ENCODE measurements at regions not wholly inside any gene's neighbourhood (a gene's known extent, or its start where the extent isn't known, plus 50 kb on each side); places are given as distances from the start of the nearest gene placed in this dataset.

GRCh38 chr1:96333522-96334235 is 387.9 kb upstream of the PTBP2 start:
- no peak for DNase-seq
- CTCF ChIA-PET: no interaction called here
- Histone ChIP-seq H3K27ac (ENCODE audit: low read depth in 1 of 2, low read length in 2 of 2) (no peak overlapping the region), H3K4me3 (ENCODE audit: low read length) (no peak overlapping the region), H3K27me3 (ENCODE audit: control insufficient read depth in 1 of 2, insufficient read depth in 2 of 2, low read length in 2 of 2) (no peaks in the 10 kb centered on the region), H3K4me1 (ENCODE audit: insufficient read depth, low read length) (no peaks in the 10 kb centered on the region), H3K9me3 (ENCODE audit: control insufficient read depth in 1 of 2, insufficient read depth in 1 of 2, low read length in 2 of 2) (no peaks in the 10 kb centered on the region), H3K36me3 (ENCODE audit: insufficient read depth, low read length) (no peaks in the 10 kb centered on the region)
- Mint-ChIP-seq H3K4me1 (ENCODE audit: low read depth) (no peaks in the 10 kb centered on the region), H3K27me3 (no peaks in the 10 kb centered on the region), H3K4me3 (no peak overlapping the region), H3K36me3 (ENCODE audit: low read depth) (no peaks in the 10 kb centered on the region), H3K27ac (no peak overlapping the region), H3K9me3 (no peaks in the 10 kb centered on the region)
- TF ChIP-seq CTCF (IDR thresholded peaks at IDR 0.05): no peak
- intact Hi-C loops (cut with DNase I, micrococcal nuclease): no loop called here
- no peak for ATAC-seq (ENCODE audit: poor library complexity)
- POLR2A ChIA-PET: no interaction called here

DNA sequence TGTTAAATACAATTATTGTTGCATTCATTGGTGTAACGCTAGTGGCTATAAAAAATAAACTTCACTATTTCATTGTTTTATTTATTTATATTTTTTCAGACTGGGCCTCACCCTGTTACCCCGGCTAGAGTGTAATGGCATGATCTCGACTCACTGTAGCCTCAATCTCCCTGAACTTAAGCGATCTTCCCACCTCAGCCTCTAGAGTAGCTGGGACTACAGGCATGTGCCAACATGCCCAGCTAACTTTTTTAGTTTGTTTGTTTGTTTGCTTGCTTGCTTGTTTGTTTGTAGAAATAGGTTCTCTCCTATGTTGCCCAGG is 387.4 kb upstream of the PTBP2 start:
- no peak for ATAC-seq (ENCODE audit: poor library complexity)
- Mint-ChIP-seq H3K27me3 (no peaks in the 10 kb centered on the region), H3K4me3 (no peak overlapping the region), H3K9me3 (no peaks in the 10 kb centered on the region), H3K36me3 (ENCODE audit: low read depth) (no peaks in the 10 kb centered on the region), H3K27ac (no peak overlapping the region), H3K4me1 (ENCODE audit: low read depth) (no peaks in the 10 kb centered on the region)
- intact Hi-C loops (cut with DNase I, micrococcal nuclease): no loop called here
- no peak for TF ChIP-seq CTCF (IDR thresholded peaks at IDR 0.05)
- ChIA-PET CTCF (no interaction called here), POLR2A (no interaction called here)
- no peak for DNase-seq
- Histone ChIP-seq H3K27ac (ENCODE audit: low read depth in 1 of 2, low read length in 2 of 2) (no peak overlapping the region), H3K27me3 (ENCODE audit: control insufficient read depth in 1 of 2, insufficient read depth in 2 of 2, low read length in 2 of 2) (no peaks in the 10 kb centered on the region), H3K36me3 (ENCODE audit: insufficient read depth, low read length) (no peaks in the 10 kb centered on the region), H3K9me3 (ENCODE audit: control insufficient read depth in 1 of 2, insufficient read depth in 1 of 2, low read length in 2 of 2) (no peaks in the 10 kb centered on the region), H3K4me3 (ENCODE audit: low read length) (no peak overlapping the region), H3K4me1 (ENCODE audit: insufficient read depth, low read length) (no peaks in the 10 kb centered on the region)

DNA sequence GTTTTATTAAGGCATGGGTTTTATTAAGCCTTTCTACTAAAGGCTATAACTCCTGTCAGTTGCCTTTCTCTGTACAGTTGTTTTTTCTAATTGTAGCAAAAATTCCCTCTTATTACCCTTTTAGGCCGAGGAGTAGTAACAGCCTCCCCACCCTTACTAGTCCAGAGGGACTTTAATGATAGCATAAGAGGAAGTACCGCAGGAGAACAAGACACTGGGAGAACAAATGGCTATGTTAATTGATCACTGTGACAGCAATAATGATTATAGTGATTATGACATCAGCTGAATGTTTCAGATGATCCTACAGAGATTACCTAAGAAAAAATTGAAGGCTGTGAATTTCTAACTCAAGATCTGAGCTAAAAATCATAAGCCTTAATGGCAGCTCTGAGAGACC is 383.0 kb upstream of the PTBP2 start:
- Histone ChIP-seq H3K36me3 (ENCODE audit: insufficient read depth, low read length) (no peaks in the 10 kb centered on the region), H3K27ac (ENCODE audit: low read depth in 1 of 2, low read length in 2 of 2) (no peak overlapping the region), H3K27me3 (ENCODE audit: control insufficient read depth in 1 of 2, insufficient read depth in 2 of 2, low read length in 2 of 2) (no peaks in the 10 kb centered on the region), H3K9me3 (ENCODE audit: control insufficient read depth in 1 of 2, insufficient read depth in 1 of 2, low read length in 2 of 2) (no peaks in the 10 kb centered on the region), H3K4me1 (ENCODE audit: insufficient read depth, low read length) (no peaks in the 10 kb centered on the region), H3K4me3 (ENCODE audit: low read length) (no peak overlapping the region)
- POLR2A ChIA-PET: no interaction called here
- intact Hi-C loops (cut with DNase I, micrococcal nuclease): no loop called here
- CTCF ChIA-PET: no interaction called here
- DNase-seq (no peak), ATAC-seq (ENCODE audit: poor library complexity) (no peak)
- Mint-ChIP-seq H3K9me3 (no peaks in the 10 kb centered on the region), H3K4me1 (ENCODE audit: low read depth) (no peaks in the 10 kb centered on the region), H3K27me3 (no peaks in the 10 kb centered on the region), H3K36me3 (ENCODE audit: low read depth) (no peaks in the 10 kb centered on the region), H3K4me3 (no peak overlapping the region), H3K27ac (no peak overlapping the region)
- no peak for TF ChIP-seq CTCF (IDR thresholded peaks at IDR 0.05)
